HEK293 (cell line): ENCODE measurements at regions not wholly inside any gene's neighbourhood (a gene's known extent, or its start where the extent isn't known, plus 50 kb on each side); places are given as distances from the start of the nearest gene placed in this dataset.

Experiments
- CTCF ChIA-PET: fragments of 350-600 bp; formaldehyde crosslinking; extraction: SDS; loops from one replicate; lab custom pipeline; 2021; ENCODE audit warnings: antibody characterized with exemption; lab: Yijun Ruan, JAX
- POLR2A ChIA-PET: fragments of 300-600 bp; formaldehyde crosslinking; extraction: SDS; loops from one replicate; lab custom pipeline; 2020; ENCODE audit warnings: antibody characterized with exemption, inconsistent platforms; lab: Yijun Ruan, JAX
- H3K27ac ChIP-seq: fragments of 200-500 bp; sonication (Bioruptor generic); 2 replicates; pipeline ENCODE4 v1.5.1; 2014; ENCODE audit warnings: low read depth, low read length, control low read depth, inconsistent platforms; ENCODE audit errors: extremely low read depth
- H3K36me3 ChIP-seq, 2 experiments: fragments of 200-500 bp in 1 of 2; sonication (Bioruptor generic) in 1 of 2; 1 replicate in 1 of 2; 2 replicates in 1 of 2; pipeline ENCODE4 v1.5.1; 2014 to 2017; ENCODE audit warnings: inconsistent platforms in 2 of 2, low read length in 2 of 2; ENCODE audit not compliant: control insufficient read depth in 2 of 2, insufficient read depth in 1 of 2
- H3K4me1 ChIP-seq: fragments of 200-500 bp; sonication (Bioruptor generic); 2 replicates; pipeline ENCODE4 v1.5.1; 2014; ENCODE audit warnings: mild to moderate bottlenecking, low read length, inconsistent platforms; ENCODE audit not compliant: control insufficient read depth, insufficient read depth
- H3K4me3 ChIP-seq: 2 replicates; pipeline ENCODE4 v1.5.1; 2011; ENCODE audit warnings: low read depth, mild to moderate bottlenecking, control low read depth, low read length, moderate library complexity
- H3K9me3 ChIP-seq: fragments of 200-500 bp; sonication (Bioruptor generic); 2 replicates; pipeline ENCODE4 v1.5.1; 2014; ENCODE audit warnings: low read depth, low read length, inconsistent platforms; ENCODE audit not compliant: control insufficient read depth, insufficient read depth
- BCL11B ChIP-seq: fragments of 450-650 bp; formaldehyde crosslinking; IDR thresholded peaks from 2 replicates; pipeline ENCODE4 v1.5.1; 2016; ENCODE audit warnings: low read depth, missing biosample characterization, missing genetic modification characterization
- HOXC10 ChIP-seq: sonication (generic); formaldehyde crosslinking; IDR thresholded peaks from 2 replicates; pipeline ENCODE4 v1.8.1; 2023; ENCODE audit warnings: mild to moderate bottlenecking, missing genetic modification reagents
- REPIN1 ChIP-seq: fragments of 450-650 bp; formaldehyde crosslinking; IDR thresholded peaks from 2 replicates; pipeline ENCODE4 v1.5.1; 2017; ENCODE audit warnings: missing biosample characterization, missing genetic modification characterization, low read depth
- SETDB1 ChIP-seq: IDR thresholded peaks from one replicate; pipeline ENCODE4 v1.6.1; 2017; ENCODE audit warnings: mild to moderate bottlenecking, low read length, moderate library complexity, mixed read lengths; ENCODE audit not compliant: insufficient read length
- SP2 ChIP-seq: fragments of 450-650 bp; formaldehyde crosslinking; IDR thresholded peaks from 2 replicates; pipeline ENCODE4 v1.5.1; 2016; ENCODE audit warnings: missing biosample characterization, missing genetic modification characterization
- SP3 ChIP-seq: fragments of 450-650 bp; formaldehyde crosslinking; IDR thresholded peaks from 2 replicates; pipeline ENCODE4 v1.5.1; 2016; ENCODE audit warnings: missing biosample characterization, missing genetic modification characterization
- TRIM28 ChIP-seq: IDR thresholded peaks from 2 replicates; pipeline ENCODE4 v1.6.1; 2011; ENCODE audit warnings: low read length, control low read depth, borderline replicate concordance
- ZNF10 ChIP-seq: fragments of 450-650 bp; formaldehyde crosslinking; IDR thresholded peaks from 2 replicates; pipeline ENCODE4 v1.5.1; 2017; ENCODE audit warnings: missing biosample characterization, missing genetic modification characterization
- ZNF248 ChIP-seq: fragments of 450-650 bp; formaldehyde crosslinking; IDR thresholded peaks from 2 replicates; pipeline ENCODE4 v1.5.1; 2017; ENCODE audit warnings: missing biosample characterization, missing genetic modification characterization
- ZNF324 ChIP-seq: fragments of 450-650 bp; formaldehyde crosslinking; IDR thresholded peaks from 2 replicates; pipeline ENCODE4 v1.5.1; 2016; ENCODE audit warnings: missing biosample characterization, missing genetic modification characterization
- ZNF350 ChIP-seq: fragments of 450-650 bp; formaldehyde crosslinking; IDR thresholded peaks from 2 replicates; pipeline ENCODE4 v1.5.0; 2017; ENCODE audit warnings: missing biosample characterization, mild to moderate bottlenecking, missing genetic modification characterization
- ZNF391 ChIP-seq: fragments of 450-650 bp; formaldehyde crosslinking; IDR thresholded peaks from 2 replicates; pipeline ENCODE4 v1.5.1; 2016; ENCODE audit warnings: low read depth, missing biosample characterization, missing genetic modification characterization, borderline replicate concordance
- ZNF558 ChIP-seq: fragments of 450-650 bp; formaldehyde crosslinking; IDR thresholded peaks from 2 replicates; pipeline ENCODE4 v1.5.1; 2016; ENCODE audit warnings: missing biosample characterization, missing genetic modification characterization
- ZNF707 ChIP-seq: fragments of 450-650 bp; formaldehyde crosslinking; IDR thresholded peaks from 2 replicates; pipeline ENCODE4 v1.5.1; 2016; ENCODE audit warnings: missing biosample characterization, missing genetic modification characterization
- ZNF747 ChIP-seq: fragments of 450-650 bp; formaldehyde crosslinking; IDR thresholded peaks from 2 replicates; pipeline ENCODE4 v1.5.1; 2016; ENCODE audit warnings: missing biosample characterization, missing genetic modification characterization
- ZNF792 ChIP-seq: fragments of 450-650 bp; formaldehyde crosslinking; IDR thresholded peaks from 2 replicates; pipeline ENCODE4 v1.5.1; 2016; ENCODE audit warnings: missing biosample characterization, missing genetic modification characterization
- ZXDB ChIP-seq: fragments of 450-650 bp; formaldehyde crosslinking; IDR thresholded peaks from 2 replicates; pipeline ENCODE4 v1.5.1; 2016; ENCODE audit warnings: missing biosample characterization, missing genetic modification characterization
- TF ChIP-seq, protein P1 (sequence below): sonication (generic); formaldehyde crosslinking; IDR thresholded peaks from 2 replicates; pipeline ENCODE4 v1.8.1; 2022; ENCODE audit warnings: mild to moderate bottlenecking, moderate library complexity, missing genetic modification reagents
- TF ChIP-seq, protein P2 (sequence below): fragments of 450-650 bp; formaldehyde crosslinking; IDR thresholded peaks from 2 replicates; pipeline ENCODE4 v1.5.1; 2016; ENCODE audit warnings: missing biosample characterization, missing genetic modification characterization
- TF ChIP-seq, protein P3 (sequence below): fragments of 450-650 bp; formaldehyde crosslinking; IDR thresholded peaks from 2 replicates; pipeline ENCODE4 v1.5.0; 2017; ENCODE audit warnings: missing biosample characterization, missing genetic modification characterization, borderline replicate concordance

DNA sequence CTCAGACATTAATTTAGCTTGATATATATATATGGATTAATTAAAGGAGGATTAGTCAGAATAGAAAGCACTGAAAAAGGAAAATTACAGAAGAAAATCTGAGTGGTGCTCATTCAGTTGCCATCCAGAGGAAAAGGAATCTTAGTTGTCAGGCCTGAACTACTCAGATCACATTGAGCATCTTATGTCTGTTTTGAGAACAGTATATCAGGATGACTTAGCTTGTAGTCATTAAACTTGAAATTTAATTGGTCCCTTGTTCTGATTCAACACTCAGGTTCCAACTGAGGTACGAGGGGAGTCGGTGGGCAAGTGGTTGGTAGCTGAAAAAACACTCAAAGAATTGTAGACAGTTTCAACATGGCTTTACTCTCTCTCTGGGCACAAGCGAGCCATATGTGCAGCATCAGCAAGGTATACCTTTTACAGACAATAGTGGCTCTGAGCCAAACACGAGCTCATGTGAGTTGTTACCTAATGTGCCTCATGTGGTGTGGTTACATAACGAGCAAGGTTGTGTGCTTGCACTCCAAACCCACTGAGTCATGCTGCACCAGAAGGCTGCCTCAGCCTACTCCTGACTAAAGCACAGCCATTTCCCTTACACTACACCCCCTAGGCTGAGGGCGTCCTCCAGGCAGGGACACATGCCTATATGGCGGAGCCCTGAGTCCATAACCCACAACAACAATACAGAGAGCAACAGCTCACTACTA, 73.0 kb upstream of the HMGN3 start (continued):
- TF ChIP-seq, protein P1, sequence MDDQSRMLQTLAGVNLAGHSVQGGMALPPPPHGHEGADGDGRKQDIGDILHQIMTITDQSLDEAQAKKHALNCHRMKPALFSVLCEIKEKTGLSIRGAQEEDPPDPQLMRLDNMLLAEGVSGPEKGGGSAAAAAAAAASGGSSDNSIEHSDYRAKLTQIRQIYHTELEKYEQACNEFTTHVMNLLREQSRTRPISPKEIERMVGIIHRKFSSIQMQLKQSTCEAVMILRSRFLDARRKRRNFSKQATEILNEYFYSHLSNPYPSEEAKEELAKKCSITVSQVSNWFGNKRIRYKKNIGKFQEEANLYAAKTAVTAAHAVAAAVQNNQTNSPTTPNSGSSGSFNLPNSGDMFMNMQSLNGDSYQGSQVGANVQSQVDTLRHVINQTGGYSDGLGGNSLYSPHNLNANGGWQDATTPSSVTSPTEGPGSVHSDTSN (CRISPR knock-in tag): no peak
- TF ChIP-seq SETDB1: peak; percentile 36

DNA sequence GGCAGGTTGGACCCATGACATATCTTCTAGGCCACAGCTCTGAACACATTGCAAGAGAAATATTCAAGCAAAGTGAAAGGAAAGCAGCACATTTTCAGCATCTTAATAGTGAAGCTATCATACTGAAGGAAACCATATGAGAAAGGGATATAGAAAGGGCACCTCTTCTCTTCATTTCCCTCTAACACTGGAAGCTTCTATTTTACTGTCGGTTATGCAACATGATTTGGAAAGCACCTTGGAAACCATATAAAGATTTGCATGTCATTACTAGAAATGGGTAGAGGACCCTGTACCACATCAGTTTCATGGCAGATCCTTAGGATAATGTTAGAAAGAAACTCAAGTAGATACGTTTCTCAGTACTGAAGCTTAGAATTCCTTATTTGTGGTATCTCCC, 70.5 kb upstream of the HMGN3 start:
- H3K9me3 ChIP-seq: no peaks in the 10 kb centered on the region
- no peak for TF ChIP-seq ZNF10 (tag by site-specific recombination)
- no peak for TF ChIP-seq ZNF707 (tag by site-specific recombination)
- TF ChIP-seq ZNF350 (tag by site-specific recombination): no peak
- TF ChIP-seq ZNF391 (tag by site-specific recombination): no peak
- TF ChIP-seq, protein P2, sequence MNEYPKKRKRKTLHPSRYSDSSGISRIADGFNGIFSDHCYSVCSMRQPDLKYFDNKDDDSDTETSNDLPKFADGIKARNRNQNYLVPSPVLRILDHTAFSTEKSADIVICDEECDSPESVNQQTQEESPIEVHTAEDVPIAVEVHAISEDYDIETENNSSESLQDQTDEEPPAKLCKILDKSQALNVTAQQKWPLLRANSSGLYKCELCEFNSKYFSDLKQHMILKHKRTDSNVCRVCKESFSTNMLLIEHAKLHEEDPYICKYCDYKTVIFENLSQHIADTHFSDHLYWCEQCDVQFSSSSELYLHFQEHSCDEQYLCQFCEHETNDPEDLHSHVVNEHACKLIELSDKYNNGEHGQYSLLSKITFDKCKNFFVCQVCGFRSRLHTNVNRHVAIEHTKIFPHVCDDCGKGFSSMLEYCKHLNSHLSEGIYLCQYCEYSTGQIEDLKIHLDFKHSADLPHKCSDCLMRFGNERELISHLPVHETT (tag by site-specific recombination): no peak
- no peak for TF ChIP-seq SP2 (tag by site-specific recombination)
- TF ChIP-seq SP3: no peak
- no peak for TF ChIP-seq ZNF747 (tag by site-specific recombination)
- no peak for TF ChIP-seq TRIM28
- TF ChIP-seq ZXDB: no peak
- no peak for TF ChIP-seq BCL11B (tag by site-specific recombination)
- H3K27ac ChIP-seq: no peak overlapping the region
- no peak overlapping the region for H3K4me3 ChIP-seq
- no peaks in the 10 kb centered on the region for H3K36me3 ChIP-seq
- ChIA-PET POLR2A (no interaction called here), CTCF (interaction anchor here (0.6 to 0.7 kb wide), 3 partner anchors 26 to 300 kb away, joined by 3 read pairs; no protein-coding TSS in a partner anchor)
- H3K4me1 ChIP-seq: no peaks in the 10 kb centered on the region

DNA sequence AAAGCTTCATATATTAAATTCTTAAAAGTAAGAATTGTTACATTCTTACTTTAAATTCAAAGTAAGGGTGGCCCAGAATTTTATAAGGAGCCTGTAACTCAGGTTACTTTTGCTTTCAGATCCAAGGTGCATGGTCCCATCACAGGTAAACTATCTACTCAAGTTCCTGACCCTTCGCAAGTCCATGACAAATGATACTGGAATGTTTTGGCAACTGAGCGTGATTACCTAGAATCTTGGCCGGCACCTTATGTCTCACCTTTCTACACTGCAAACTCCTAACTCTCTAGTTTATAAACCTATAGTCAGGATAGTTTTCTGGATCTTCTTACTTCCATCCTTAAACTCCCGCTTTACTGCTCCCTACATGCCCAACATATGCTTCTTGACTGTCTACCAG, 67.9 kb upstream of the HMGN3 start:
- no peaks in the 10 kb centered on the region for H3K36me3 ChIP-seq
- TF ChIP-seq ZNF792 (no peak), ZNF248 (tag by site-specific recombination) (no peak), REPIN1 (no peak), ZXDB (no peak), HOXC10 (CRISPR knock-in tag) (no peak), ZNF558 (tag by site-specific recombination) (no peak), ZNF324 (tag by site-specific recombination) (no peak)
- TF ChIP-seq, protein P3, sequence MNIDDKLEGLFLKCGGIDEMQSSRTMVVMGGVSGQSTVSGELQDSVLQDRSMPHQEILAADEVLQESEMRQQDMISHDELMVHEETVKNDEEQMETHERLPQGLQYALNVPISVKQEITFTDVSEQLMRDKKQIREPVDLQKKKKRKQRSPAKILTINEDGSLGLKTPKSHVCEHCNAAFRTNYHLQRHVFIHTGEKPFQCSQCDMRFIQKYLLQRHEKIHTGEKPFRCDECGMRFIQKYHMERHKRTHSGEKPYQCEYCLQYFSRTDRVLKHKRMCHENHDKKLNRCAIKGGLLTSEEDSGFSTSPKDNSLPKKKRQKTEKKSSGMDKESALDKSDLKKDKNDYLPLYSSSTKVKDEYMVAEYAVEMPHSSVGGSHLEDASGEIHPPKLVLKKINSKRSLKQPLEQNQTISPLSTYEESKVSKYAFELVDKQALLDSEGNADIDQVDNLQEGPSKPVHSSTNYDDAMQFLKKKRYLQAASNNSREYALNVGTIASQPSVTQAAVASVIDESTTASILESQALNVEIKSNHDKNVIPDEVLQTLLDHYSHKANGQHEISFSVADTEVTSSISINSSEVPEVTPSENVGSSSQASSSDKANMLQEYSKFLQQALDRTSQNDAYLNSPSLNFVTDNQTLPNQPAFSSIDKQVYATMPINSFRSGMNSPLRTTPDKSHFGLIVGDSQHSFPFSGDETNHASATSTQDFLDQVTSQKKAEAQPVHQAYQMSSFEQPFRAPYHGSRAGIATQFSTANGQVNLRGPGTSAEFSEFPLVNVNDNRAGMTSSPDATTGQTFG (tag by site-specific recombination): no peak
- no peaks in the 10 kb centered on the region for H3K9me3 ChIP-seq
- CTCF ChIA-PET: no interaction called here
- H3K4me3 ChIP-seq: no peak overlapping the region
- H3K27ac ChIP-seq: no peak overlapping the region
- POLR2A ChIA-PET: no interaction called here
- H3K4me1 ChIP-seq: no peaks in the 10 kb centered on the region
